ENCODE measurements at regions not wholly inside any gene's neighbourhood (a gene's known extent, or its start where the extent isn't known, plus 50 kb on each side); places are given as distances from the start of the nearest gene placed in this dataset.
"Not testable (repeated sequence)": the region's sequence is repeated elsewhere in the genome, so short reads cannot be mapped to it uniquely, and the experiment has no call there.

DNA sequence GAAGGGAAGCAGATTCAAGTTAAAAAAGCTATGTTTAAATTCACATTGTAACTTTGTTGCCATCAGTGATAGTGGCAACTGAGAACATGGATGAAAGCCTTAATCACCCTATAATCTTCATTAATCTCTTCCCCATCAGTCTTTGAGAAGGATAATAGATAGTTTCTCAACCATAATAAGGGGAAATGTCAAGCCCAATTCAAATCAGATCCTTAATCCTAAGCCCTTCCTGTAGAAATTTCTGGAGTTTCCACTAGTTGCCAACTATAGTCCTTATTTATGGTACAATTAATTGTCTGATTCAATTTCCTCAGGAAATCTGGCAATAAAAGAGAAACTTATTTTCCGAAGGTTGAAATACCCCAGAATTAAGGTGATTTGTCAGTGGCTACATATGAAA, 431.8 kb downstream of the ZWINT start:
- no peak for DNase-seq

DNA sequence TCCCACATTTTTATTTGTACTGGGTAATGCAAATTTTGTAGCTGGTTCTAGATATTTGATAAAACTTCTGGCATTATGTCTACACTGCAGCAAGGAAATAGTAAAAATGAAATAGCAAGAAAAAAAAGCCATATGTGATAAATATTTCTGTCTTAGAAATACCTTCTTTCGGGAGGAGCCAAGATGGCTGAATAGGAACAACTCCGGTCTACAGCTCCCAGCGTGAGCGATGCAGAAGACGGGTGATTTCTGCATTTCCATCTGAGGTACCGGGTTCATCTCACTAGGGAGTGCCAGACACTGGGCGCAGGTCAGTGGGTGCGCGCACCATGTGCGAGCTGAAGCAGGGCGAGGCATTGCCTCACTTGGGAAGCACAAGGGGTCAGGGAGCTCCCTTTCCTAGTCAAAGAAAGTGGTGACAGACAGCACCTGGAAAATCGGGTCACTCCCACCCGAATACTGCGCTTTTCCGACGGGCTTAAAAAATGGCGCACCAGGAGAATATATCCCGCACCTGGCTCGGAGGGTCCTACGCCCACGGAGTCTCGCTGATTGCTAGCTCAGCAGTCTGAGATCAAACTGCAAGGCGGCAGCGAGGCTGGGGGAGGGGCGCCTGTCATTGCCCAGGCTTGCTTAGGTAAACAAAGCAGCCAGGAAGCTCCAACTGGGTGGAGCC, 461.4 kb downstream of the ZWINT start:
- H3K27ac ChIP-seq; H3K4me1 ChIP-seq; H3K27me3 ChIP-seq; H3K36me3 ChIP-seq; H3K4me3 ChIP-seq; H3K9me3 ChIP-seq; intact Hi-C loops (cut with DNase I); DNase-seq: not testable (repeated sequence)
- 66 to 80% methylated on average over 25 of the region's 25 CpGs for WGBS, 2 donors

More for the DNA sequence above, 431.8 kb downstream of the ZWINT start:
- 88 to 89% methylated on average over 1 of the region's 1 CpG for WGBS, 2 donors
- Histone ChIP-seq H3K36me3 (no peaks in the 10 kb centered on the region), H3K4me3 (no peak overlapping the region), H3K4me1 (no peaks in the 10 kb centered on the region), H3K27me3 (no peaks in the 10 kb centered on the region), H3K27ac (no peak overlapping the region), H3K9me3 (no peaks in the 10 kb centered on the region)
- intact Hi-C loops (cut with DNase I) = no loop called here
- TF ChIP-seq CTCF (IDR thresholded peaks at IDR 0.05) (no peak), POLR2A (IDR thresholded peaks at IDR 0.05) (no peak), EP300 (IDR thresholded peaks at IDR 0.05) (no peak), POLR2AphosphoS5 (IDR thresholded peaks at IDR 0.05) (no peak)

DNA sequence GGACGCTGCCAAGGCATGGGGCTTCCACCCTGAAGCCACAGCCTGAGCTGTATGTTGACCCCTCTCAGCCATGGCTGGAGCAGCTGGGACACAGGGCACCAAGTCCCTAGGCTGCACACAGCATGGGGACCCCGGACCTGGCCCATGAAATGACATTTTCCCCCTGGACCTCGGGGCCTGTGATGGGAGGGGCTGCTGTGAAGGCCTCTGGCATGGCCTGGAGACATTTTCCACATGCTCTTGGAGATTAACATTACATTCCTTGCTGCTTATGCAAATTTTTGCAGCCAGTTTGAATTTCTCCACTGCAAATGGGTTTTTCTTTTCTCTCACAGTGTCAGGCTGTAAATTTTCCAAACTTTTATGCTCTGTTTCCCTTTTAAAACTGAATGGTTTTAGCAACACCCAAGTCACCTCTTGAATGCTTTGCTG, 463.6 kb downstream of the ZWINT start:
- H3K27me3 ChIP-seq = no peaks in the 10 kb centered on the region
- DNase-seq = no peak
- H3K4me3 ChIP-seq = no peak overlapping the region
- TF ChIP-seq CTCF (IDR thresholded peaks at IDR 0.05) (no peak), EP300 (IDR thresholded peaks at IDR 0.05) (no peak), POLR2AphosphoS5 (IDR thresholded peaks at IDR 0.05) (no peak), POLR2A (IDR thresholded peaks at IDR 0.05) (no peak)
- no peaks in the 10 kb centered on the region for H3K4me1 ChIP-seq
- H3K36me3 ChIP-seq = no peaks in the 10 kb centered on the region
- intact Hi-C loops (cut with DNase I) = no loop called here
- H3K27ac ChIP-seq = no peak overlapping the region
- WGBS, 2 donors = 44 to 54% methylated on average over 3 of the region's 3 CpGs
- no peaks in the 10 kb centered on the region for H3K9me3 ChIP-seq

DNA sequence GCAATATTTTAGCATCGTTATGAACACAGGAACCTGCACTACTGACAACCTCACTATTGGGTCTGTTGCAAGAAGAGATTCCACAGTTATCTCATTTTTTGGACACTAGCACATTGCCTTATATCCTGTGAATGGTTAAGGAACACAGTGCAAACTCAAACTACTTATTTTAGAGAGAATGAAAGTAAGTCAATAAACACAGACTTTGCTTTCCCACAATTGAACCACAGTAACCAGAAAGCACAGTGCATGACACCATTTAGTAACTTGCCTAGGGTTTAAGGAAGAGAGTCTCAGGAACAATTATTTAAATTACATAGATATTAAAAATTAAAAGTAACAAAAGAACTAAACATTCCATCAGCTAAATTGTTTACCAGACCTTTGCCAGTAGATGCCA, 468.8 kb downstream of the ZWINT start:
- no peak for DNase-seq
- Histone ChIP-seq H3K4me3 (no peak overlapping the region), H3K27me3 (no peaks in the 10 kb centered on the region), H3K27ac (no peak overlapping the region), H3K36me3 (no peaks in the 10 kb centered on the region), H3K4me1 (no peaks in the 10 kb centered on the region), H3K9me3 (no peaks in the 10 kb centered on the region)
- 63 to 77% methylated on average over 1 of the region's 1 CpG for WGBS, 2 donors
- intact Hi-C loops (cut with DNase I) = no loop called here
- TF ChIP-seq CTCF (IDR thresholded peaks at IDR 0.05) (no peak), EP300 (IDR thresholded peaks at IDR 0.05) (no peak), POLR2AphosphoS5 (IDR thresholded peaks at IDR 0.05) (no peak), POLR2A (IDR thresholded peaks at IDR 0.05) (no peak)

DNA sequence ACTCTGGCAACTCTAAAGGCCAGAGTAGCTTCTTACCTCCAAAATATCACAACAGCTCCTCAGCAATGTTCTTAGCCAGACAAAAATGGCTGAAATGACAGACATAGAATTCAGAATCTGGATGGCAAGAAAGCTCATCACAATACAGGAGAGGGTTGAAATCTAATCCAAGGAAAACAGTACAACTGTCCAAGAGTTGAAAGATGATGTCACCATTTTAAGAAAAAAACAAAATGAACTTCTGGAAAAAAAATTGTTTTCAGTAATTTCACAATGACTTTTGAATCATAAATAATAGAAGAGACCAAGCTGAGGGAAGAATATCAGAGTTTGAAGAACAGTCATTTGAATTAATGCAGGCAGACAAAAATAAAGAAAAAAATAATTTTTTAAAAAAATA, 479.5 kb downstream of the ZWINT start:
- H3K27ac ChIP-seq = no peak overlapping the region
- intact Hi-C loops (cut with DNase I) = no loop called here

More for the DNA sequence above, 479.5 kb downstream of the ZWINT start:
- Histone ChIP-seq H3K4me1 (no peaks in the 10 kb centered on the region), H3K9me3 (no peaks in the 10 kb centered on the region), H3K4me3 (no peak overlapping the region), H3K27me3 (no peaks in the 10 kb centered on the region), H3K36me3 (no peaks in the 10 kb centered on the region)
- no peak for DNase-seq
- no peak for TF ChIP-seq POLR2A (IDR thresholded peaks at IDR 0.05)
- no peak for TF ChIP-seq EP300 (IDR thresholded peaks at IDR 0.05)
- no peak for TF ChIP-seq POLR2AphosphoS5 (IDR thresholded peaks at IDR 0.05)
- TF ChIP-seq CTCF (IDR thresholded peaks at IDR 0.05) = no peak

All from sigmoid colon (tissue), 6 donors.